HT-29 (cell line): ENCODE measurements at regions not wholly inside any gene's neighbourhood (a gene's known extent, or its start where the extent isn't known, plus 50 kb on each side); places are given as distances from the start of the nearest gene placed in this dataset.
"Not testable (repeated sequence)": the region's sequence is repeated elsewhere in the genome, so short reads cannot be mapped to it uniquely, and the experiment has no call there.

Experiments
- DNase-seq: peaks from one replicate; pipeline ENCODE4 v3.0.0-alpha.2; 2015; ENCODE audit warnings: low spot score

DNA sequence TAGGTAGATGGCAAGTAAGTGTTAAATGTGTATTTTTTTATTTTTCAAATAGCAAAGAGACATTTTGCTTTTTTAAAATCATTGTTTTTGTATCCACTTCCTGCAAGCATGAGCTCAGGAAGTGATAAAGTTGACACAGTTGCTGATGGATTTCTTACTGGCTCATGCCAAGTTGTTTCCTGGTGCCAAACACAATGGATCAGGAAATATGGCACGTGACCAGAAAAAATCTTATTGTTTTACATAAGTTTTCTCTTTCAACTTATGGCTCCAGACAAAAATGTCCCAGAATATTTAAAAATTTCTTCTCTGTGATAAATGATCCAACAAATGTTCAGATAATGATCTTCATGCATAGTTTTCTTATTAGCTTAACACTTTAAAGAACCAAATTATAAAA is 1279.1 kb upstream of the FLRT2 start:
- no peak for DNase-seq

DNA sequence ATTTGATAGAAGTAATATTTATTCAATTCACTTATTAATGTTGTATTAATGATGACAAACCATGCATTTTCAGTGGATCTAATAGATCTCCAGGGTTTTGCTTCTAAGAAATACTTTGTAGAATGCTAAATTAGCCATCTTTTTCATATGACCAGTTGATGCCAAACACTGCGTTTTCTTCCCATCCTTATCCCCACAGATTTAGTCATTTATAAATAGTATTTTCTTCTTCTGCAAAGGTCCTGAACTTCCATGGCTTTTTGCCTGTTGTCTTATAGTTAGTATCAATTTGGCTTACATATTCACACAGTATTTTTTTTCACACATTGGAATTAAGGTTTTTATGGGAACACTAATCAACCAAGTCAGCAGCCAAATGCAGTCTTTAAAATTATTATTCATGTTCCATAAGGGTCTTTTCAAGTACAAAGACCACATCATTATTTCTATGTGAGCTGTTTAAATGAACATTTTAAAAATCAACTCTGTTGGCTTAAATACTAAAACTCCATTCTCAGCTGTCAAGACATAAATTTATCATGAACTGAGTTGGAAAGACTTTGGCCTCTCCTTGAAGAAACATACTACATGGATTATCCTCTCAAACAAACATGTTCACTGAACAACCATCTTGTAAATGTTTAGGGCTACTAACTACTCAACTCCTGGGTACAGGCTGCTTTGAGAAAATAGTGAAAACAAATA is 1278.4 kb upstream of the FLRT2 start:
- no peak for DNase-seq

DNA sequence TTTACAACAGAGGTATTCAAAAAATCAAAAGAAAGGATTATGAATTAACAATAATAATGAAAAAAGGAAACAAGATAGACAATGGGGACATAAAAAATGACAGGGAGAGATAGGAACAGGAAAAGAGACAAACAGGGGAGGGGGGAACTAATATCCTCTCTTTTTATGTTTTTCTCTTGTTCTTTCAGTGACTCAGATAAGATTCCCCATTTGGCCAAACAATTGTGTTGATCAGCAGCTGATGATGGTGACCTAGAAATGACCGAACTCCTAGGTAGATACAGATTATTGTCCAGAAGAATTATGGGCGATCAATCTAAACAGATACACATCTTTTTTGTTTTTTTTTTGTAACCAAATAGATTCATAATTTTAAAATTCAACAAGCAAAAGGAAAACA is 1277.2 kb upstream of the FLRT2 start:
- no peak for DNase-seq

DNA sequence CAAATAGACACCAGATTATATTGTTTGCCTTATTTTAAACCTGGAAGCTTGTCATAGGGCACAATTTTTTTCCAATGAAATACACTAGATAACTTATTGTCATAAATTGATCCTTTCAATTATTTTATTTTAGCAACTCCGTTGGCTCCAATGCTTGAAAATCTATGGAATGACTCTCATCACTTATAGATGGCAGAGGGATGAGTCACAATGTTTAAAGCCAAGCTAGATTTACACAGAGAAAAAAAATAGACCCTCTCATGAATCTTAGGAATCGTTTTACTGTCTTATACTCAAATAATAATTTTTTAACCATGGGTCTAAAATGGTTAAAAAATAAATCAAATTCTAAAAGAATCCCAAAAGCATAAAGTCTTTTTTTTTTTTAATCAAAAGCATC is 1276.6 kb upstream of the FLRT2 start:
- no peak for DNase-seq

DNA sequence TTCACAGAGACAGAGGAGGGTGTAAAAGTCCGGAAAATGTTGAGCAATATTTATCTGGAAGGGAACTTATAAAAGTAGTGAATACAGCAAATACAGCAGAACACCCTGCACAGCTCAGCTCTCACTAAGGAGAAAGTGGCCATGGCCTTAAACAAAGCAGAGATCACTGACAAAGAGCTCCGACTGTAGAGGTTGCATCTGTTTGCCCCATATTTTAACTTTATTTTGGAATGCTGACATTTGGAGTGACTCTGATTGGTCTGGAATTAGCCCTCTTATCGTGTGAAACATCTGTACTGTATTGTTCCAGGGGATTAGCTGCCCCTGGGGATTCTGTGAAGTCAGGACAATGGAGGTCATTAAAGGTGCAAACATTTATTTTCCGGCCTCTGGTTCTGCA is 1275.7 kb upstream of the FLRT2 start:
- no peak for DNase-seq

DNA sequence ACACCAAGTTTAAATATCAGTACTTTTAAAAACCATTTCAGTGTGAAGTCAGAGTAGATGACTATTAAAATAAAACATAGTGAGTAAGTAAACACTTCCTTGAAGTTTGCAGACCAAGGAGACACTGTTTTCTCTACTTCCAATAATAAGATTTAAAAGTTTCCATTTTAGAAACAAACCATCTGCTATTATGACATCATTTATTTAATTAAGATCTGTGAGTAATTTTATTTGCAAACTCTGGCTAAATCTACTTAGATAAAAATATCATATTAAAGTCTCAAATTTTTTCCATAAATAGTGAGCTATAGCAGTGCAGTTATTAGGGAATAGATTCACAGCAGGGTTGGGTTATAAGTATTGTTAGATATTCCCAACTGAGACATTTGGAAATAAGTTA is 1267.0 kb upstream of the FLRT2 start:
- no peak for DNase-seq

DNA sequence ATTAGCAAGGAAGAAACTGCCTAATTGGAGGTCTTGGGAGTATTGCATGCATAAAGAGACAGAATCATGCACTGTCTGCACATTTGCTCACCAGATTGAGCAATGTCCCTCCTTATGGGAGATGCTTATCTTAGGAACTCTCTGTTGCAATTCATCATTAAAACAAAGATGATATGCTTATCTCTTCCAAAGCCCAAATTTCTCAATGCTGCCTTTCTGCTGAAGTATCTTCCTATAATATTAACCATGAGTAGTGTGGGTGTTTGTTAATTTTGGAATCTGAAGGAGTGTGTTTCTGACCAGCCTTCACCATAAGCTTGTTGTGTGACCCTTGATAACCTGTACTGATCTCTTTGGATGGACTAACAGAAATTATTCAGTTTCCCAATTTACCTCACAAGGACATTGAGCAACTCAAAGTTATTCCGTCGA is 1257.6 kb upstream of the FLRT2 start:
- DNase-seq: no peak

DNA sequence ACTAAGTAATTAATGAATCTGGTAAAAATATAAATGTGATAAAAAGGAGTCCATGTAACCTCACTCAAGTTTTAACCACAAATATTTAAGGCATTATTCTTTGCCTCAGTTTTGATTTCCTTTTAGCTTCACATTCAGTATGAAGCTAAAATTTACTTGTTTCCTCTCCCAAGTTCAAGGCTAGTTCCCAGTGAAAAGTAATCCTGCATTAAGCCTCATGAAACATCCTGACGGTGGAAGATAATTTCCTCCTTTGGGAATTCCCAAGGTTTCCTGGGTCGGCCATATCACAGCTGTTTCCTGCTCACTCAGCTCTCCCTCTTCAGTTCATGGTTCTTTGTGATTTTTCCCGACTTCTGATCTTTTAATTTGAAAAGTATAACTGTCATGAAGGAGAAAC is 1256.8 kb upstream of the FLRT2 start:
- DNase-seq: no peak

DNA sequence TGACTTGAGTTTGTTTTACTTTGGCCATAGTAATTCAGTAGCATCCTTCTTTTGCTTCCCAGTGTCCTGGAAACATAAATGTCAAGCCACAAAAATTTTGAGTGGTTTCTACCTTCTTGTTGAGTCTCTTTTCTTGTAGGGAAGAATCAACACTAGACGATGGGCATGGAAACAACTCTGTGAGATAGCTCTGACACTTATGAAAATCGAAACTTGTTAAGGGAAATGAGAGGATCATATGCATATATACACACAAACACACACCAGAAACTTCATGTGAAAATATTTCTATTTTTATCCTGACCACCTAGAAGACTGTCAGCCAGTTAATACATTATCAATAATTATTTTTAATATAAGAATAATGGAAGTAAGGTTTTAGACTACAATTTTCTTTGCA is 1247.3 kb upstream of the FLRT2 start:
- no peak for DNase-seq

DNA sequence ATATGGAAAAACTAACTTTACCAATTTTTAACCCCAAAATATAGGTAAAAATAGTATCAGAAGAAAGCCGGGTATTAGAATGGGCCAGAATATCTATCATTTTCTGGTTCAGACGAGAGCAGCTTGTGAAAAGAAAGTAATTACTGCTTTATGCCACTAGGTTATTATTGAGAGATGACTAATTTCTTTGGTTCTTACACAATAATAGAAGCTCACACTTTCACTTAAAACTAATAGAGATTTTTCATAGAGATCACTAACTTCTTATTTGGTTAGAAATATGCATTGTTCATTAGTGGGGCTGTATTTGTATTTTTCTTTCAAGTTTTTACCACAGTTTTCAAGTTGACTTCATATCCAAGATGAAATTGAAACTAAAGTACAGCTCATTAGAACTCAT is 1241.2 kb upstream of the FLRT2 start:
- DNase-seq: no peak

DNA sequence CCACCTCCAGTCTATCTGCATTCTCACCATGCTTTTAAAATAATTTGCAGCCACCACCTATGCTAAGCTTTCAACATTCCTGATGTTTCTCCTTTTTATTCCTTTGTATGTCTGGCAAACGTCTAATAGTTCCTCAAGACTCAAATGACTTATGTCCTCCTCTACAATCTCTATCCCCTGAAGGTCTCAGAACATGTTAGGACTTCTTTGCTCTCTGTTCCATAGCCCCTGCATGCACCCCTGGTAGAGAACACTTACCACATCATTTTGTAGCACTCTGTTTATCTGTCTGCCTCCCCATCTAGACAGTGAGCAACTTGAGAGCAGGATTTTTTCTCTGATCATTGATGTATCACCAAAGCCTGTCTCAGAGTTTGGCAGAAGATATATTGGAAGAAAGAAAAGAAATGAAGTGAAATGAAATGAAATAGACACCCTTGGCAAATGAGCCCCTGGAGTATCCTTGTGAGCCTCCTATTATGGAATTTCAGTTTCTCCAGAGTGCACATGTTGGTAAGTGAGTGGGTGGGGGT is 1231.2 kb upstream of the FLRT2 start:
- DNase-seq: no peak

DNA sequence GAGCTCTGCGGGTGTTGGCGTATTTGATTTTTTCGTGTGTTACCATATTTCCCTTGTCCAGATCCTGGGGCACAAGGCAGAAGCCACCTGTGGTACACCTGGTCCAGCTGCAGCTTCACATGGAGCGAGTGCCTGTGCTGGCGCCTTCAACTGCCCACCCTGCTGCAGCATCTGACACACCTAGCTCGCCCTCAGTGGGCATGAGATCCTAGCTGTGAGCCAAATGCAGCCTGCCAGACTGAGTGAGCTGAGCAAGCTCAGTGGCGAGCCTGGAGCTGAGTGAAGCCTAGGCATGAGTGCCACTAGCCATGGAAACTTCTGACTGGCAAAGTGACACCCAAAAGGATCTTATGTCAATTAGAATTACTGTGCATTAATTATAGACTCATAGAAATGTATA is 1226.8 kb upstream of the FLRT2 start:
- no peak for DNase-seq

DNA sequence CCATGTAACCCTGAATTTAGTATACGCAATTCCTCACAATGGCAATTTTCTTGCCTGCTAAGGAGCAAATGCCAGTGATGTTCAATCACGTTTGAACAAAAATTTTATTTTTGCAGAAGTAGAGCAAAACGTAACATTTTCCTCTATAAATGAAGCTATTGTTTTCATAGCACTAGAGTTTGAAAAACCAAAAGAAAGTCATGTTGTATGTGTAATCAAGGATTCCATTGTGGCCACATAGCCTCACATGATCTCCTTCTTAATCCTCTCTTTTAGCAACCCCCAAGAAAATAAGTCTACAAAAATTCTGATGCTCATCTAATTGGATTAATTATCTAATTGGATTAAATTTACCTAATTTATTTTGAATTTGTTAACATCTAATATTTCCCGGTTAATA is 1217.4 kb upstream of the FLRT2 start:
- DNase-seq: no peak

DNA sequence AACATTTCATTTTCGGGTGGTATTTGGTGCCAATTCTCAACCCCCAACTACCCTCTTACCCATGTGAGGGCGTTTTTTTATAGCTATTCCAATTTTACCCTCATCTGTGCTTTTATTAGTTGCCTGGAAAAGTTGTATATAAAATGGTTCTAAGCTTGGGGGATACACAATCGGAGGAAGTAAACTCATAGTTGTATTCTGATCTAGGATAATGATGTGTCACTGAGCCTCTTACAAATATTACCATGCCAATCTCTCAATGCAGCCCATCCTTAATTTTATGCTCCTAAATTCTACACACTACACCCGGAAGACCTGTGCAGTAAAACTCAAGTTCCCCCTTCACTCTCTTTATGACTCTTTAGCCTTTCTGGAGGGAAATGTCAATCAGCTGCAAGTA is 1206.5 kb upstream of the FLRT2 start:
- DNase-seq: no peak

DNA sequence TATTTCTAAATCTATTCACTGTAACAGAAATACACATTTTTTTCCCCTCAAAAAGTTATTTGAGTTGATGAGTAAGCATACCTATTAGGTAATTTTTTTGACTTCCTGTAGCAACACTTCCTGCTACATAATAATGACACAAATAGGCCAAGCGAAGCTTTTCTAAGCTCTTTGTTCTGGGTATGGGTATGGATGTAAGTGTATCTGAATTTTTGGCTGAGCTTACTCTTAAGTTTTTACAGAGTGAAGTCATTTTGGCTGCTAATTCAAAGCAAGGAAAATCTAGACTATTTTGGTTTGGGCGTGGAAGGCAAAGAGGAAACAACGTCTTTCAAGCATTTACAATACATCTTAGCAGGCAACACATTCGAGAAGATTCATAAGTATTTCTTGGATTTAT is 1206.0 kb upstream of the FLRT2 start:
- DNase-seq: no peak

DNA sequence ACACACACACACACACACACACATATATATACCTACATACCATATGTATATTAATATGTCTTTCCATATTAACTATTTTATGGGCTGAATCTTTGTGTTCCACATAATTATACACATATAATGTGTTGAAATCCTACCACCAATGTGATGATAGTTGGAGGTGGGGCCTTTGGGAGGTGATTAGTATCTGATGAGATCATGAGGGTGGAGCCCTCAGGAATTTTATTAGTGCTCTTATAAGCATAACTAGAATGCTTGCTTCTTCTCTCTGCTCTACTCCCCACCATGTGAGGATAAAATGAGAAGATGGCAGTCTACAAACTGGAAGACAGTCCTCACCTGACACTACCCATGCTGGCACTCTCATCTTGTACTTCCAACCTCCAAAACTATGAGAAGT is 1193.5 kb upstream of the FLRT2 start:
- no peak for DNase-seq

DNA sequence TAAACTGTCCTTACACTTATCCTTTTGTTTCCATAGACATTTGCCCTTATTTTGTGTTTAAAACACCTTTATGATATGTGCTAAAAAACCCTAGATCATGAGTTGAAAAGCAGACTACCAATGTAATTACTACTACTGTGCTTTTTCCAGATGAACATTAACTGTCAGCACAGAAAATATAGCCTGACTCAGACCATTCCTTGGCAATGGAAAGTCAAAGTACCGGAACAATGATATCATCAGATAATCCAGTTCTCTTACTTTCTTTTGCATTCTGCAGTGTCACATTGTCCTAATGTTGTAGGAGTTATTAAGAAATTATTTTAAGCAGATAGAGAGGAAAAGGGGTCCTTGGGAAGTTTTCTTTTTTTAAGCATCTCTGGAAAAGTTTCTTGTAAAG is 1189.0 kb upstream of the FLRT2 start:
- no peak for DNase-seq

DNA sequence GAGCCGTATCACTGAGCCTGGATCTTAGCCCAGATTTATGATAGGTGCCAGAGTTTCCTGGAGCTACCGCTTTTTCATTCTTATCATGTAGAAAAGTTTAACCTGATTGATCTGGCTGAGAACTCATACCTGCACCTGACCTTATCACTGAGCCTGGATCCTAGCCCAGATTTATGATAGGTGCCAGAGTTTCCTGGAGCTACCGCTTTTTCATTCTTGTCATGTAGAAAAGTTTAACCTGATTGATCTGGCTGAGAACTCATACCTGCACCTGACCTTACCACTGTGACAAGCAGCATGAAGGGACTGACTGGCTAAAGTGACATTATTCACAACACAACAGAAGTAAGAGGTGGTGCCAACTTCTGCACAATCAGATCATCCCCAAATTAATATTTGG is 1188.1 kb upstream of the FLRT2 start:
- DNase-seq: not testable (repeated sequence)

DNA sequence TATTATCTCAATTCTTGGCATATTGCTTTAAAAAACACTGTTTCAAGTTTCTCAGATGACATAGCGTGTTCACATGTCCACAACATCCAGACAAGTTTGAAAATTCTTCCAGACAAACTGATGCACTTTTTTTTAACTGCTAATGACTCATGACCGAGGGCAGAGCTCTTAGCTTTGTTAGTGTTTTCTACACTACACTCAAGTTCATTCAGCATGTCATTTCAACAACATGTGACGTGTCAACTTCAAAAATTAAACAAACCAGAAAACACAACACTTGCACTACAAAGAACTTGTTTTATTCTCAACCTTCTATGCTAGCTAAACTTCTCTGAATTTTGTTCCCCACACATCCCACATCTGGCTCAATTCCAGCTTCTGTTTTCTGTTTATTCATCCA is 1186.3 kb upstream of the FLRT2 start:
- DNase-seq: no peak

DNA sequence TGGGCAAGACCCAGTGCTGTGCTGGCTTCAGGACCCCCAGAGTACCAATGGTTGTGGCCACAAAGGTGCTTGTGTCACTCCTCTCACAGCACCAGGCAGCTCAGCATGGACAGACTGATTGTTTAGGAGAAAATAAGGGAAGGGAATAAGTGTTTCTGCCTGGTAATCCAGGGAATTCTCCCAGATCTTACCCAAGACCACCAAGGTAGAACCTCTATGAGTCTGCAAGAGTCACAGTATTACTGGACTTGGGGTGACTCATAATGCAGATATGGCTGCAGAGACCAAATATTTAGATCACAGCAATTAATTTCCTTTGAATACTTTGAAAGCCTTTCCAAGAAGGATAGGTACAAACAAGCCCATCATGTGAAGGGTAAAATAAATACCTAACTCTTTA is 1178.3 kb upstream of the FLRT2 start:
- DNase-seq: no peak

DNA sequence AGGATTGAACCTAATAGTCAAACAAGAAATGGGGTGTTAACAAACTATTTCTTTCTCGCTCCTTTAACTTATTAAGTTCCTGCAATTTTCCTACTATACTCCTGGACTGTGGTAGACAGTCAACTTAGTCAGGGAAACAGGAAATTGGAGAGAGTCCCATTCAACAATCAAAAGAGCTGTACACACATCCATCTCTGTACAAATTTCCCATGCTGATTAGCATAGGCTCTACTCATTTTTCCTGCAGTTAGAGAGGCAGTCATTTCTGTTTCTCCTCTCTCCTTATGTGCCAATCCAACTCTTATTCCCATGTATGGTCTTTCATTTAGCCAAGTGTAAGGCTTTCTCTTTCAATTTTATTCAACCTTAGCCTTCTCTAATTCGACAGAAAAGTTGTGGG is 1168.5 kb upstream of the FLRT2 start:
- no peak for DNase-seq

DNA sequence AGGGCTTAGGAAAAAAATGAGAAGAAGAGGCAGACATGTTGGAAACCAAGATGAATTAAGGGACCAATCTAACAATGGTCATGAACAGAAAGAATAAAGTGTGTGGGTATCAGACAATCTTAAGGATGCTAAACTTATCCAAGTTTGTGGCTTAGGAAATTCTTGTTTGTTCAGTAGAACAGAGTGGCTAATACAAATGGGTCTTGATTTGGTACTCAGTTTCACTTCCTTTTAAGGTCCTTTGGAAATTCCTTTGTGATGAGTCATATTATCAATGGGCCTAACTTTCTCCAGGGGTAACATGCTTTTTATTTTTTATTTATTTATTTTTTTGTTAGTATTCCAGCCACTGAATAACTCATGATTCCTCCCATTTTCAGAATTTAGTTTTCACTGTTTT is 1154.7 kb upstream of the FLRT2 start:
- DNase-seq: no peak

DNA sequence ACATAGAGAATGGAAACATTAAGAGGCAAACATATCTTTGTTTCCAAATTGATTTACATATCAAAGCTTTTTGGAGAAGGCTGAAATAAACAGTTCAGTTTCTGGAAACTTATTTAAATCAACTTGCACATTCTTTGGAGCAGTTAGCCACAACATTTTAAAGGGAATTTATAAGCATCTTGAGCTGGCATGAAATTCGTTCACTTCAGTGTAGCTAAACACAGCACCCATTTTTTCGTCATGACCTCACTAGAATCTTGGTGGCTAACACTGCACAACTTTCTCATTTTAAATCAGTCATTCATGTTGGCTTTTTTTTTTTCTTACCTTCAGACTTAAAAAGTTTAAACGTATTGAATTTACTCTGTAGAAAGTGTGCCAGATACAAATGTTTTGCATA is 1139.9 kb upstream of the FLRT2 start:
- DNase-seq: no peak

DNA sequence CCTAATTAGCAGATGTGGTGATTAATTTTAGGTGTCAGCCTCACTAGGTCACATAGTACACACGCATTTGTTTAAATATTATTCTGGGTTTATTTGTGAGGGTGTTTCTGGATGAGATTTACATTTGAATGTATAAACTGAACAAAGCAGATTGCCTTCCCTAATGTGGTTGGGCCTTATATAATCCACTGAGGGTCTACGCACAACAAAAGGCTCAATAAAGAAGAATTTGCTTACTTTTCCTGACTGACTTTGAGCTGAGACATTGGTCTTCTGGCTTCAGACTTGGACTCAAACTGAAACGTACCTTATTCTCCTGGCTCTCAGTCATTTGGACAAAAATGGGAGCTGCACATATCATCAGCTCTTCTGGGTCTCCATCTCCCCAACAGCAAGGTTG is 1132.3 kb upstream of the FLRT2 start:
- no peak for DNase-seq
